ENCODE measurements at regions not wholly inside any gene's neighbourhood (a gene's known extent, or its start where the extent isn't known, plus 50 kb on each side); places are given as distances from the start of the nearest gene placed in this dataset.
A peak's percentile ranks its signal among the peaks of the same experiment; 100 is the strongest.

DNA sequence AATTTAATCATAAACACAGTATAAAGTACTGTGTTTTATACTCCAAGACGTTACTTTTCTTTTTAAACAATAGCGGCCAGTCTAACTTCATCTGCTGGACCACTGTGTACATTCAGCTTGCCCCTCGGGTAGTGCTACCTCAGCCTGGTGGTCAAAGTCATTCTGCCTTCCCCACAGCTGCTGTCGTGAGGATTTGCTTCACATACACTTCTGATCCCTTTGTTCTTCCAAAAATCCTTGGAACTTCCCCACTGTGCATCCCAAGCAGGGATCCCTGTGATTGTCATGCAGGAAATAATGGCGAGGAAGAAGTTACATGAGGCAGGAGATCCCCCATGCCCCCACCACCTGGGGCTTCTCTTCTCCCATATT lies 234.9 kb upstream of the STARD13 start:
- no peak for DNase-seq

DNA sequence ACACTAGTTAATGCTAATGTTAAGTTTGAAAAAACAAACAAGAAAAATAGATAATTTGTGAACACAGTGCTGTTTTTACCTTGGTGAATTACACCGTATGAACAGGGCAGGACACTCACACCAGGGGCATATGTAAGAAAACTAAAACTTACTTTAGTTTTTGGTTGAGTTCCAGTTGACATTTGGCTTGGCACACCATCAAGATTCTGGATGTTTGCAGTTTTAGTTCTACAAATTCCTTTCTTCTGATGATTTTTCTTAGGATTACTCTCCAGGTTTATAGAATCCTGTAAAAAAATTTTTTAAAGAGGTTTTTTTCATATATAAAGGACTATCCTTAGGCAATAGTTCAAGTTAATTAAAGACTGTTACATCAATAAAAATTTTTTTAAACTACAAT lies 238.5 kb upstream of the STARD13 start:
- no peak for DNase-seq

DNA sequence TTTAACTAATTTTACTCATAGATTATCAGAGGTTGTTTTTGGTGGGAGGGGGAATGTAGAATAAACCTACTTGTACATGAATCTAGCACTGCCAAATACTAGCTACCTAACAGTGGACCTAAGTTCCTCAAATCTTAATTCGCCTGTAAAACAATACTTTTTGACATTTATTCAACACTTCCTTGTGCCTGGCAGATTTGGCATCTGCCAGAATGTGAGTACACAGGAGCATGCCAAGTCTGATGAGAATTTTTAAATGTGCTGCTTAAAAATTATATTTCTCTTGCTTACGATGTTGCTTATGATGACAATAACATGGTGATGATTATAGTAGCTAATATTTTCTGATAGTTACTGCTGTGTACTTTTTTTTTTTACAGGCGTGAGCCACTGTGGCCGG lies 240.2 kb upstream of the STARD13 start:
- no peak for DNase-seq

DNA sequence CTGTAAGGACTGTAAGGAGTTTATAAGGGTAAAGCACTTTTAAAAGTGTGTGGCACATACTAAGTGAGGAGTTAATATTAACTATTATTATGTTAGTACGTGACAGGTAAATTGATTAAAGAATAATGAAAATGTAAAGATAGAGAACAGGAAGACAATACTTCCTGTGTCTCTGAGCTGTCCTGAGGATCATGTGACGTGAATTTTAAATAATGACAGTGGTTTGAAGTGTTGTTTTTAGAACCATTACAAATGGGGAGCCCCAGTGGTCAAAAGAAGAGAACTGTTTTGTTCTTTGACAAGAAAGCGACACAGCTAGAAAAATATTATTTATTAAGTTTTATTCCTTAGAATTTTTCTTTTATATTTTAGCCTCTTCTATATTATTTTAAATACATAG lies 241.2 kb upstream of the STARD13 start:
- DNase-seq, result no peak

DNA sequence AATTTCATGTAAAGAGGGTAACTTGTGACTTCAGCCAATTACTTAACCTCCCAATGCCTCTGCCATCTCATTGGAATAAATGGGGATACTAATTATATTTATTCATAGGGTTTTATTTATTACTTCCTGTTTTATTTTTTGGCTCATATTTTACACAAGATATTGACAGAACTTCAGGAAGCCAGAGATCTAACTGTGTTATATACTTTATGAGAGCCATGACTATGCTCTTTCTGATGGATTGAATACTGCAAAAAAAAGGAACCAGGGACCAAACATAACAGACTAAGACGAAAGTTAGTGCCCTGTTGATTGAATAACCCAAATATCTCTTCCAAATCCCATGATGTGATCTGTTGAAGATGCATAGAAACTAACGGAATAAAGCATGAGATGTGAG lies 243.3 kb upstream of the STARD13 start:
- no peak for DNase-seq

DNA sequence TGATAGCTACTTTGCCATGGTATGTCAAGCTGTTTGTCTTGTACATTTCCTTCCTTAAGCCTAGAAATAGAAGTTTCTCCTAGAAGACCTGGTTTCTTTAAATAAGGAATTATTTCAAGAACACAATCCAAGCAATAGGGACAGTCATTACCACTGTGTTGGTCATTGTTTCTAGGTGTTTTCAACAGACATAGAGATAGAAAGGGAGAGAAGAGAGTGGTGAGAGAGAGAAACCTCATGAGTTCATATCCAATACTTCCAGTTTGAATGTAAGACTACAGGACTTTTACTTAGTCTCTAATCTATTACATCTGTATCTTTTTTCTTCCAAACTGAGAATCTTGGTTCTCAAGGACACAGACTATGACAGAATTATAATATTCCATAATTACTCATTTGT lies 245.9 kb upstream of the STARD13 start:
- DNase-seq, result no peak

DNA sequence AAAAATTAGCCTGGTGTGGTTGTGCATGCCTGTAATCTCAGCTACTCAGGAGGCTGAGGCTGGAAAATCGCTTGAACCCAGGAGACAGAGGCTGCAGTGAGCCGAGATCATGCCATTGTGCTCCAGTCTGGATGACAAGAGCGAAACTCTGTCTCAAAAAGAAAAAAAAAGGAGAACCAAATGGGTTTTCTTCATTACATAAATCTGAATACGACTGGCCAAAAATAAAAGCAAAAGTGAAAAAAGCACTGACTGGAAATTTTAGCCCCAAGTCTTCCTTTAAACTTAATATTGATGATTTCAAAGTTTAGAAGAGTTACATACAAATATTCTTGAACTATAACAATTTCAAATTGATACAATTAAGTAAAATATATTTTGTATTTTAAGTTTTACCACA lies 249.5 kb upstream of the STARD13 start:
- no peak for DNase-seq

DNA sequence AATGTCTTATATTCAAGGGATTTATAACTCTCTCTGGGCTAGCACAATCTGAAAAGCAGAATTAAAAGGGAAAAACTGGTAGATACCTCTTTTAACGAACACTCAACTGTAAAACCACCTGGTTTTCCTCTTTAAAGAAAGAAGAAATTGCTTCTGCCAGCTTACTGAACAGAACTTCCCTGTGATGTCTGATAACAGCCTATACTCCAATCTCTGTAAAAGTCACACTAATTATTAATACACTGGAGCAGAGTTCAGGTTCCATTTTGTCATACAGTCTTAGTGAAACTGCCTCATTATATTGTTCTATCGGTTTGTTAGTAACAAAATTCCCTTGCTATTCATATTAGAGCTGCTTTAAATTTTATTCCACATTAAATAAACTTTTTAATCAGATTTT lies 251.0 kb upstream of the STARD13 start:
- DNase-seq, result no peak

DNA sequence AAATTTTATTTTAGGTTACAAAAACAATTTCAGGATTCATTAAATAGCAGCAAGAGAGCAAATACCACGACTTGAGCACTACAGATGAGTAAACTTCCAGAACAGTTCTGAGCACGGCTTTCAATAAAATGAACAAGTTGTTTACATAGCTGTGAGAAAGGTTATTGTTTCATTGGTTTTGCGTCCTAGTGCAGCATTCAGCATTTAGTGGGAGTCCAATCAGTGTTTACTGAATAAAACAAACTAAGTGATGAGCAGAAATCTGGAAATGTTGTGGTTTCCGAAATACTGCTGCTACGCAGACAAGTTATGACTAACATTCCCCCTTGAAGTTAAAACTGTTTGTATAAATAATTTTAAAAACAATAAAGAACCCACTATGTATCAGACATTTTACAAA lies 251.5 kb upstream of the STARD13 start:
- DNase-seq, result no peak

DNA sequence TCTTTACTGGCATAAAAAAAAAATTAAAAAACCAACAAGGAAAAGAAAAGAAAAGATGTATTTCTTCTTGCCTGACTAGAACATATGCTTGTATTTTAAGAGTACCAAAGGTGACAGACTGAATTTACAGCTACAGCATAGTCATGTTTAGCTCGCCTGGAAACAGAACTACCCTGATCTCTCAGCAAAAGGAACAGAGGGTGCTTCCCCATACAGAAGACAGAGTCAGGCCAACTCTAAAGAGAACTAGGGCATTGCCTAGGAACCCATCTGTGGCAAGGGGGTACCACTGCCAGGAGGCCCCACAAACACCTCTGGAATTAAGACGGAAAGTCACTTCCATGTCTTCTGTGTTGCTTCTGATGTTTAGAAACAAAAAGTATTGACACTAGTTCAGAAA lies 252.1 kb upstream of the STARD13 start:
- no peak for DNase-seq

DNA sequence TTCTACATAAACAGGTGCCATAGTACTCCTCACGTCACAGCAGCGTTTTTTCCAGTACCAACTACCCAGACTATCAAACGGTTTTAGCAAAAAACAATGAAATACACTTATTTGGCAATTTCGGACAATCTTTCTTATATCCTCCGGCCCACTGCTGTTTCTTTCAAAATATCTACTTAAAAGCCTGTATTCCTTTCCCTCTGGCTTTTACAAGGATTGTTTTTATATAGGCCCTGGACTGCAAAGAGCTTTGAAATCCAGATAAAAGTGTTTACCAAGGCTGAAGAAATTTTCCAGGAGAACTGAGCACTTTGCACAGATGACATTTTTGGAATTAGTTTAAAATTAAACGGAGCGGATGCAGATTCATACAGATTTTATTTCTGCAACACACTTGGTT lies 255.9 kb upstream of the STARD13 start:
- DNase-seq, result peak; percentile 4

DNA sequence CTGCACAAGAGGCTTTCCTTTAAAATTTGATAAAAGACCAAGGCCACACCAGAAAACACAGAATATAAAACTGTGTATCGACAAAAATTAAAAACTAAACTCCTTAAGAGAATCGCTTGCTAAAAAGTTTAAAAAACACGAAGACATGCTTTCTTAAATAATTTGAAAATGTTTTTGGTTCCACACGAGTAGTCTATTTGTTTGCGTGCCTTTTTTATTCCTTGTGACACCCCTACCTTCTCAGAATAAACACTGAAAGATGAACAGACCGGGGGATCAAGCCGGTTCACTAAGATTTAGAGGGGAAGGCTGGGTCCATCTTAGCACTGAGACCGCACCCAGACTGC lies 256.4 kb upstream of the STARD13 start:
- DNase-seq, result no peak

DNA sequence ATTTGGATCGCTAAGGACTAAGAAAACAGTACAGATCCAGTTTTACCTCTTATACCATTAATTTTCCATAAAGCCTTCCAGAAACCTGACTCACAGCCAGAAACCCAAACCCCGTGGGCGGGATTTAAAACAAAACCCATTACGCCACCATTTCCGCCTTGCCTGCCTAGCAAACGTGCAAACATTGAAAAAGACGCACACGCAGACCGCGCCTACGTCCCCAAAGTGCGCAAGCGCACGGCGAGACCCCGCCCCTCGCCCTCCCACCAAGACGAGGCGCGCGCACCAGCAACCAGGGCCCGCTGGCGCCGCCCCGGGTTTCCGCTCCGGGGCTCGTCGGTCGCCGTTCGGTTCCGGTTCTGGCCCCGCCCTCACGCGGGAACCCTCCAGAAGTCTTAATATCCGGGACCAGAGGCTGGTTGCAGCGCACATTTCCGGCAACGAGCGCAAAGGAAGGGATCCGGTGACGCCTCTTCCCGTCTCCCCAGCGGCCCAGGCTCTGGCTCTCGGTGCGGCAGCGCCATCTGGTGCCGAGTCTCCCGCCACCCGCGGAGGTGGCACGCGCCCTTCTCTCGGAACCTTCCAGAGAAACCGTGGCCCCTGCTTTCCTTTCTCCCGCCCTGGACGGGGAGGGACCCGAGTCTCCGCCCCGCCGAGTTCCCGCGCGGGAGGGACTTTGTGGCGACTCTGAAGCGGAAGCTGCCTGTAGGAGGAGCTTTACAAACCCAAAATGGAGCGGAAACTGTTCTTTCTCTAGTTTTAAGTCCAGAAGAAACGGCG lies 256.9 kb upstream of the STARD13 start:
- DNase-seq, result peak; percentile 98

DNA sequence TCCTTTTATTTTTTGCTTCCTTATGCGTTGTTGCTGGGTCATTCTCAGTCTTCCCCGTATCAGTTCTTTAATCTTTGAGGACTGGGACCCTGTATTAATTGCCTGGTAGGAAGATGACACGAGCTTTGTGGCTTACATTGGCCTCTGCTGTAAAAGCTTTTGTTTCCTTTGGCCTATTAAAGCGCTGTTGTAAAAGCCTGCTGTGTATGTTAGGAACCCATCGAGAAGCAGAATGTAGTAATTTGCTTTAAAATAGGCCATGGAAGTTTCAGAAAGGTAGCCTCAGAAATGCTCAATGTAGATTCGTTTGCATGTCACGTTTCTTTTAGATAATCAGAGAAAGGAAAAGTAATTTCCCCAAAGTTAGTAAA lies 257.5 kb upstream of the STARD13 start:
- DNase-seq, result no peak

DNA sequence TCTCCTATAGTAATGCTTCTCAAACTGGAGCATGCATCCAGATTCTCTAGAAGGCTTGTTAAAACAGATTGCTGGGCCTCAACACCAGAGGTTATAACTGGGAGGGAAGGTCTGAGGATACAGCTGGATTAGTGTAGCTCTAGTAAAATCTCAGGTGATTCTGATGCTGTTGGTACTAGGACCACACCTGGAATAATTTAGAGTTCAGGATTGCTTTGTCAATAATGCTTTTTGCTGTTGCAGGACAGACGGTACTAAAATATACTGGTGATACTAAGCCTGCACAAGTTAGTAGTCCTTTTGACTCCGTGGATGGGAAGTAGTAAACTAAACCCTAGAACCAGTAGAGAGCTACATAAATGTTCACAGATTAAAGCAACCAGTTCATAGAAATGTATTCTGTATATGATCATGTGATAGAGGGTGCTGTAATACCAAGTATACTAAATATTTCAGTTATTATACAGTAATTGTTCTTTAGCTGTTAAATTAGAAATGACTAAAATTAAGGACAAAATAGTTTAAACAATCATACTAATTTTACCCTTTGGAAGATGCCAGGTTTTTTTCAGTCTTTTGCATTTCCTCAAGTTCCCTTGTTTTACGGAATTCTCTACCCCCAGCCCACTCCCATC lies 258.2 kb upstream of the STARD13 start:
- no peak for DNase-seq

DNA sequence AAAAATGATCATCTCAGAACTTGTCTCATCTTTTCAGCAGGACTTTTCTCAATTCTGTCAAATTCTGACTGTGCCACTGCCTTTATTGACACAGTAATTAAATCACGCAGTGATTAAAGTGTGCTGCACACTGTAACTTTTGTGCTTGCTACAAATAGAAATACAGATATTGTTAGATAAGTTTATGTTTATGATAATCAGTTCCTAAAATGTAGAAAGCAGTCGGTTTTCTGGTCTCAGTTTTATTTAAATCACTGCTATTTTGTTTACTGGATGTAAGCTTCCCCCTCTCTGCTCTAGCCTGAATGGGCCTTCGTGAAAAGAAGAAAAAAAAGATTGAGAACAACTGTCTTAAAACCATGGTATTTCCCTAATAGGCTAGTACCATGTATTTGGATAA lies 258.8 kb upstream of the STARD13 start:
- no peak for DNase-seq

DNA sequence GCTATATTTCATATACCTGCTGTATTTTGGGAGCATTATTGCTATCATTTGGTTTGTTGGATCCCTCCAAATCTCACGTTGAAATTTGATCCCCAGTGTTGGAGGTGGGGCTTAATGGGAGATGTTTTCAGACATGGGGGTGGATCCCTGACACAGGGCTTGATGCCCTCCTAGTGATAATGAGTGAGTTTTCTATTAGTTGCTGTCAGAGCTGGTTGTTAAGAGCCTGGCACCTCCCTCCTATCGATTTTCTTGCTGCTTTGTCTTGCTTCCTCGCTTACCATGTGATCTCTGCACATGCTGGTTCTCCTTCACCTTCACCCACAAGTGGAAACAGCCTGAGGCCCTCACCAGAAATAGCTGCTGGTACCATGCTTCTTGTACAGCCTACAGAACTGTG lies 259.9 kb upstream of the STARD13 start:
- no peak for DNase-seq

DNA sequence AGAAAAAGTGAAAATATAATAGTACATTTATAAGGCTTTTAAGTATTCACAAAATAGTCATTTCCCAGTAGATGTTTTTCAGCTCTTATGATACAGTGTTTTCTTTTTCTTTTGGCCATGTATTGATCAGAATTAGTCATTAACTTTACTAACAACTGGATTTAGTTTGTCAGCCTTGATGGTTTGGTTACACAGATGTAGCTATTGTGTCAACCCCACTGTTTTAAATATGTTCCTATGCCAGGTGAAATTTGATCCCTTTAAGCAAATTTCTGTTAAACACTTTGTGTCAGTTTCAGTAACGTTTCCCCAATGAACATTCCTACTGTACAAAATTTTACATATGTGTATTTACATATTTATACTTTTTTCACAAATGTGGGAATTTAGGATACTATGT lies 261.5 kb upstream of the STARD13 start:
- no peak for DNase-seq

DNA sequence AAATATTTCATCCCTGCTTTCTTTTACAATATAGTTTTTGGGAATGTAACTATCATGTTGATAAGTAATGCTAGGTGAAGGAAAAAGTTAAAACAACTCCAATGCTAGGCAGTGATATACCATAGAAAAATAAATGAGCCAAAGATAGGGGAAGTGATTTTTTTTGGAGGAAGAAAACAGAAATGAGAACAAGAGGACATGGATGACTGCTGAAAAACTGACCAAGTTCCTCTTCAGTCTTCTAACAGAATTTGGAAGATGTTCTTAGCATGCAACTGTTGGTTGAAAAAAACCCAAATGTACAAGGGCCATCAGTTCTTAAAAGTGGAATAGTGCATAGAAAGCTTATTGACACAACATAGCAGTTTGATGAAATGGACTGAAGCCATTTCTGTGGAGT lies 262.5 kb upstream of the STARD13 start:
- no peak for DNase-seq

DNA sequence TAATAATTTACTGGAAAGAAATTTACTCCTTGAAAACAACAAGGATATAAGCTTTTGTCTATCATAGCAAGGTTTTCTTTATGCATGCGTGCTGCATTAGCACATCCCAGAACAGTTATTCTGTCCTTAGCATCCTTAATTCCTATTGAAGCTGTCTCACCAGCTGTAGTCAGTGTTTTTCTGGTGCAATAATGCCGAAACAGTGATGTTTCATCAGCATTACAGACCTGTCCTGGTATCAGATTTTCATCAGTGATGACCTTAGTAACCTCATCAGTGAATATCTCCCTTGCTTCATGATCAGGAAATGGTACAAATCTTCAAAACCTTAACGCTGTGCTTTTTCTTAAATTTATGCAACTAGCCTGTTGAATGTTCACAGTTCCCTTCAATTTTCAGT lies 264.7 kb upstream of the STARD13 start:
- no peak for DNase-seq

DNA sequence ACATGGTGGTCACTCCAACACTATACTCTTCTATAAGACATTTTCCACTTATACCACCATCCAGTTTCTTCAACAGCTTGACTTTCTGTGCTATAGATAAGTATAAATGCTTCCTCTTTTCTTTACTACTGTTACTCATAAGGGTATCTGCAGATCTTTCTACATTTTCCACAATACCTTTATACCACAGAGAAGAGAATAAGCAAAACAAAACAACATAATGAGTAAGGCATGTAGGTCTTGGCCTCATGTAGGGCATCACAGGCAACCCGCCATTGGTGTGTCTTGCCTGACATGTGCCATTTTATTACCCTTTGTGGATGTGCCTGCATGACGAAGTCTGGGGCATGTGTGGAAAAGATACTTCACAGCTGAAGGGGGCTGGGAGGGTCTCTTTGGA lies 265.3 kb upstream of the STARD13 start:
- no peak for DNase-seq

DNA sequence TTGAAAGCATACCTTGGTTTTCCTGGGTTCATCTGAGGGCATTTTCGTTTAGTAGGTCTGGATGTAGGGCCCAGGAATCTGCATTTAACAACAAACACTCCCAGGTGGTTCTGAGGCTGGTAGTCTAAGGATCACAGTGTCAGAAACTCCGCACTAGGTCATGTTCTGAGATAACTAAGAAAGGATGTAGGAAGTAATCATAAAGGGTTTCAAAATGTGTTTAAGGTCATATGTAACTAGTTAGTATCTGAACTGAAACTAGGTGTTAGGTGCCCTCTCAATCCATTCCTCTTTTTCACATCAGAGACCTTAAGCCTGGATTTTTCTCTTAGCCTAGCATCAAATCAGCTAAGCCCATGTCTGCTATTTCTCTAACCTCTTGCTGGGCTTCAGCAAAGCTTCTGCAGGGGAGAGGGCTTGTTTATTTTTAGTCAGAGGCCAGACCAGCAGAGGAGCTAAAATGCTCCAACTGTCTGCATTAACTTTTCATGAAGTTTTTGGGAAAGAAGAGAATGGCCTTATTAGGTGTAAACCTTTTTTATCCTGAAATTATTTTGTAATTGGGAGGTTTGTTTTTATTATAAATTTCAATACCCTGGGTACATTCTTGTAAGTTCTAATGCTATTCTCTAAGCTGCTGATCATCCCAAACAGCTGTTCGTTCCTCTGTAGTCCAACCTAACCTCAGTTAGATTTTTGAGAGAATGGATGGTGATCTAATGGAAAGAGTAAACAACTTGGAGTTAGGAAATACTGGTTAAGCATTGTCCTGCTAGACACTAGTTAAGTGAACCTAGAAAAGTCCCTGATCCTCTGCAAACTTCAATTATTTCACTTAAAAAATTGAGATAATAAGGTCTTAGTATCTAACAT lies 262.8 kb upstream of the RFC3 start:
- no peak for DNase-seq

DNA sequence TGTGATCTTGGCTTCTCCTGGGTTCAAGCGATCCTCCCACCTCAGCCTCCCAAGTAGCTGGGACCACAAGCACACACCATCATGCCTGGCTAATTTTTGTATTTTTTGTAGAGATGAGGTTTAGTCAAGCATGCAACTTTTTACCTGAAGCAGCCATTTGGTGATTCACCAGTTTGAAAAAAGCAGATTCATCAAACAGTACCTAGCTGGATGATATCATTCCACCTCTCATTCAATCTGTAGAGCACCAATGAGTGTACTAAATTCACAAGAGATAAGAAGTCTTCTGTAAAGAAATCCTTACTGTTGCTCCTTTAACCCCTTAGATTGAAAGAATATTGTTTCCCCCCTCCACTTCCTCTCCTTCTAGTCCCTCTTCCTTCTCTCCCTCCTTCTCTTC lies 261.1 kb upstream of the RFC3 start:
- DNase-seq, result no peak

DNA sequence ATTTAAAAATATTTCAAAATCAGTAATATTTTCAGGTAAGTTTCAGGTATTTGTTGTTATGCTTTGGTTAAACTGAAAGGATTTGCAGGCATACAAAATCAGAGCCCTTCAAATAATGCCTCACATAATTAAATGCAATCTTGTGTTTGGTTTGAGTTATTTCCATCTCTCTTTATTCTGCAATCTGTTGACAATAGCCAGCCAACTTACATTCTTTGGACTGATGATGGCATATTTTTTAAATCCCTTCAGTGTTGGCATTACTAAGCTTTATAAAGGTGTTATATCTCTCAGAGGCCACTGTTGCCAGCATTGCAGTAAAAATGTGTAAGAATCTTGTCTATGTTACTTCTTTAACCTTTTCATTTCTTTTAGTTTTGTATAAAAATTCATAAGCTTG lies 257.2 kb upstream of the RFC3 start:
- DNase-seq, result no peak
